ENCODE measurements at regions not wholly inside any gene's neighbourhood (a gene's known extent, or its start where the extent isn't known, plus 50 kb on each side); places are given as distances from the start of the nearest gene placed in this dataset.

DNA sequence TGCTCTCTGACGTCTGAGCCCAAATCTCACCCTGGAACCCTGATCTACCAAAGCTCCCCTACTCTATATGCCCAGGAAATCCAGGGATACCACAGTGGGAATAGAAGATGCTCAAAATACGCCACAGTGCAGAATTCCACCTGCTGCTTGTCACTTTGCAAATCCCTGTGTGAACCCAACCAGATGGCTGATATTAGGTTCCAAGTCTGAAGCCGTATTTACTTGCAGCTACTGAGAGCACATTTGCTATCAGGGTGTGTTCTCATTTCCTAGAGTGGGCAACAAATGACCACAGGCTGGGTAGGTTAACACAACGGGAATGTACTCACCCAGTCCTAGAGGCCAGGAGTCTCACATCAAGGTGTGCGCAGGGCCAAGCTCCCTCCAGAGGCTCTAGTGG is 126.8 kb downstream of the MXRA5 start:
- TF ChIP-seq, protein P1, sequence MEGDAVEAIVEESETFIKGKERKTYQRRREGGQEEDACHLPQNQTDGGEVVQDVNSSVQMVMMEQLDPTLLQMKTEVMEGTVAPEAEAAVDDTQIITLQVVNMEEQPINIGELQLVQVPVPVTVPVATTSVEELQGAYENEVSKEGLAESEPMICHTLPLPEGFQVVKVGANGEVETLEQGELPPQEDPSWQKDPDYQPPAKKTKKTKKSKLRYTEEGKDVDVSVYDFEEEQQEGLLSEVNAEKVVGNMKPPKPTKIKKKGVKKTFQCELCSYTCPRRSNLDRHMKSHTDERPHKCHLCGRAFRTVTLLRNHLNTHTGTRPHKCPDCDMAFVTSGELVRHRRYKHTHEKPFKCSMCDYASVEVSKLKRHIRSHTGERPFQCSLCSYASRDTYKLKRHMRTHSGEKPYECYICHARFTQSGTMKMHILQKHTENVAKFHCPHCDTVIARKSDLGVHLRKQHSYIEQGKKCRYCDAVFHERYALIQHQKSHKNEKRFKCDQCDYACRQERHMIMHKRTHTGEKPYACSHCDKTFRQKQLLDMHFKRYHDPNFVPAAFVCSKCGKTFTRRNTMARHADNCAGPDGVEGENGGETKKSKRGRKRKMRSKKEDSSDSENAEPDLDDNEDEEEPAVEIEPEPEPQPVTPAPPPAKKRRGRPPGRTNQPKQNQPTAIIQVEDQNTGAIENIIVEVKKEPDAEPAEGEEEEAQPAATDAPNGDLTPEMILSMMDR (IDR thresholded peaks at IDR 0.05), result no peak
- TF ChIP-seq POLR2A (IDR thresholded peaks at IDR 0.05), result no peak

Data from thyroid gland (tissue), 4 donors.